Testis (tissue), 2 donors: ENCODE measurements at regions not wholly inside any gene's neighbourhood (a gene's known extent, or its start where the extent isn't known, plus 50 kb on each side); places are given as distances from the start of the nearest gene placed in this dataset.

Experiments
- DNase-seq: peaks from one replicate; pipeline ENCODE4 v3.0.0-alpha.2; 2019
- H3K27ac ChIP-seq, 2 donors: fragments of 200-600 bp; sonication (generic); one replicate each; pipeline ENCODE4 v1.5.1; 2019
- H3K27me3 ChIP-seq: fragments of 200-600 bp; sonication (generic); one replicate; pipeline ENCODE4 v1.5.1; 2019
- H3K36me3 ChIP-seq: fragments of 200-600 bp; sonication (generic); one replicate; pipeline ENCODE4 v1.5.1; 2017; ENCODE audit warnings: low read depth; ENCODE audit errors: missing control alignments
- H3K4me1 ChIP-seq: fragments of 200-600 bp; sonication (generic); one replicate; pipeline ENCODE4 v1.5.1; 2019
- H3K4me3 ChIP-seq, 2 donors: fragments of 200-600 bp; sonication (generic); one replicate each; pipeline ENCODE4 v1.5.1; 2017 to 2019
- H3K9me3 ChIP-seq: fragments of 200-600 bp; sonication (generic); one replicate; pipeline ENCODE4 v1.5.1; 2017
- POLR2A ChIP-seq: fragments of 450-650 bp; IDR thresholded peaks from one replicate; pipeline ENCODE4 v1.6.1; 2017; ENCODE audit warnings: antibody characterized with exemption, mild to moderate bottlenecking, moderate library complexity
- WGBS, 2 donors: methylation state at CpG; one replicate each; pipeline ENCODE4 v1.1.5; 2018; 5-methylcytosine and 5-hydroxymethylcytosine counted together
- intact Hi-C: fragments of 100-400 bp; cut with DNase I; formaldehyde crosslinking; loops from one replicate; pipeline ENCODE4 v1.15.1; 2023; ENCODE audit warnings: low total_unique reads
- TF ChIP-seq, protein P1 (sequence below), 3 experiments: fragments of 450-650 bp in 2 of 3; fragments of 200-600 bp in 1 of 3; sonication (generic) in 1 of 3; IDR thresholded peaks; one replicate each; pipeline ENCODE4 v1.5.1; 2016 to 2019; ENCODE audit warnings: antibody characterized with exemption in 3 of 3, mild to moderate bottlenecking in 2 of 3, moderate library complexity in 1 of 3

- no peak for DNase-seq
- no peaks in the 10 kb centered on the region for H3K27me3 ChIP-seq
- no peak overlapping the region for H3K4me3 ChIP-seq
- intact Hi-C loops: no loop called here
- H3K4me1 ChIP-seq: no peaks in the 10 kb centered on the region
- no peaks in the 10 kb centered on the region for H3K36me3 ChIP-seq
- WGBS, 2 donors: 40 to 43% methylated on average over 4 of the region's 4 CpGs
- no peaks in the 10 kb centered on the region for H3K9me3 ChIP-seq
- no peak overlapping the region for H3K27ac ChIP-seq
- no peak for TF ChIP-seq POLR2A
- TF ChIP-seq, protein P1, sequence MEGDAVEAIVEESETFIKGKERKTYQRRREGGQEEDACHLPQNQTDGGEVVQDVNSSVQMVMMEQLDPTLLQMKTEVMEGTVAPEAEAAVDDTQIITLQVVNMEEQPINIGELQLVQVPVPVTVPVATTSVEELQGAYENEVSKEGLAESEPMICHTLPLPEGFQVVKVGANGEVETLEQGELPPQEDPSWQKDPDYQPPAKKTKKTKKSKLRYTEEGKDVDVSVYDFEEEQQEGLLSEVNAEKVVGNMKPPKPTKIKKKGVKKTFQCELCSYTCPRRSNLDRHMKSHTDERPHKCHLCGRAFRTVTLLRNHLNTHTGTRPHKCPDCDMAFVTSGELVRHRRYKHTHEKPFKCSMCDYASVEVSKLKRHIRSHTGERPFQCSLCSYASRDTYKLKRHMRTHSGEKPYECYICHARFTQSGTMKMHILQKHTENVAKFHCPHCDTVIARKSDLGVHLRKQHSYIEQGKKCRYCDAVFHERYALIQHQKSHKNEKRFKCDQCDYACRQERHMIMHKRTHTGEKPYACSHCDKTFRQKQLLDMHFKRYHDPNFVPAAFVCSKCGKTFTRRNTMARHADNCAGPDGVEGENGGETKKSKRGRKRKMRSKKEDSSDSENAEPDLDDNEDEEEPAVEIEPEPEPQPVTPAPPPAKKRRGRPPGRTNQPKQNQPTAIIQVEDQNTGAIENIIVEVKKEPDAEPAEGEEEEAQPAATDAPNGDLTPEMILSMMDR (IDR thresholded peaks at IDR 0.05): no peak
Observed at GRCh38 chr5:175344331-175345195, 99.4 kb downstream of the DRD1 start.

DNA sequence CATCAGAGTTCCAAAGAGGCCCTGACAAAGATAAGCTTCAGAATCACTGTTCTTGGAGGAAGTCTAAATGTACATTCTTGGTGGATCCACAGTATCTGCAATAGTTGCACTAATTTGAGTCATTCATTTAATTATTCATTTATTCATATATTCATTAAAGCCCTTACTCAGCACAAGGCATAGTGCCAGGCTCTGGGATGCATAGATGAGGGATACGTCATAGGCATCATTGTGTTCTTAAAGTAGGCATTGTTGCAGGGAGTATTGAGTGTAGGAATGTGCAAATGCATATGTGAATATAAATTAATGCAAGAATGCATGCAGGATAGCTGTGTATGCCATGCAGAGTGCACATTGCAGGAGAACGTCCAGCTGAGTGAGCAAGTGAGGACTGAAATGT is 100.7 kb downstream of the DRD1 start:
- Histone ChIP-seq H3K36me3 (no peaks in the 10 kb centered on the region), H3K27me3 (no peaks in the 10 kb centered on the region), H3K4me1 (no peaks in the 10 kb centered on the region), H3K27ac (no peak overlapping the region), H3K9me3 (no peaks in the 10 kb centered on the region), H3K4me3 (no peak overlapping the region)
- 73 to 86% methylated on average over 2 of the region's 2 CpGs for WGBS, 2 donors
- TF ChIP-seq POLR2A: no peak
- TF ChIP-seq, protein P1 (IDR thresholded peaks at IDR 0.05): no peak
- no peak for DNase-seq
- intact Hi-C loops: no loop called here

- intact Hi-C loops: no loop called here
- WGBS, 2 donors: 87 to 93% methylated on average over 2 of the region's 2 CpGs
- H3K27ac ChIP-seq: no peak overlapping the region
- no peaks in the 10 kb centered on the region for H3K4me1 ChIP-seq
- DNase-seq: no peak
- TF ChIP-seq POLR2A: no peak
- TF ChIP-seq, protein P1 (IDR thresholded peaks at IDR 0.05): no peak
- no peaks in the 10 kb centered on the region for H3K27me3 ChIP-seq
- no peaks in the 10 kb centered on the region for H3K9me3 ChIP-seq
- H3K36me3 ChIP-seq: no peaks in the 10 kb centered on the region
- no peak overlapping the region for H3K4me3 ChIP-seq
Observed at GRCh38 chr5:175340180-175340579, 103.8 kb downstream of the DRD1 start.

GRCh38 chr5:175337680-175338079 is 106.3 kb downstream of the DRD1 start:
- Histone ChIP-seq H3K36me3 (no peaks in the 10 kb centered on the region), H3K4me1 (no peaks in the 10 kb centered on the region), H3K27ac (no peak overlapping the region), H3K4me3 (no peak overlapping the region), H3K27me3 (no peaks in the 10 kb centered on the region), H3K9me3 (no peaks in the 10 kb centered on the region)
- WGBS, 2 donors: 90 to 93% methylated on average over 3 of the region's 3 CpGs
- intact Hi-C loops: no loop called here
- no peak for DNase-seq
- TF ChIP-seq, protein P1 (IDR thresholded peaks at IDR 0.05): no peak
- TF ChIP-seq POLR2A: no peak

GRCh38 chr5:175336781-175337180 is 107.2 kb downstream of the DRD1 start:
- Histone ChIP-seq H3K9me3 (no peaks in the 10 kb centered on the region), H3K27ac (no peak overlapping the region), H3K4me3 (no peak overlapping the region), H3K4me1 (no peaks in the 10 kb centered on the region), H3K36me3 (no peaks in the 10 kb centered on the region), H3K27me3 (no peaks in the 10 kb centered on the region)
- 41 to 50% methylated on average over 2 of the region's 2 CpGs for WGBS, 2 donors
- intact Hi-C loops: no loop called here
- no peak for DNase-seq
- TF ChIP-seq POLR2A: no peak
- TF ChIP-seq, protein P1 (IDR thresholded peaks at IDR 0.05): no peak
